B cell (primary cell): ENCODE measurements at regions not wholly inside any gene's neighbourhood (a gene's known extent, or its start where the extent isn't known, plus 50 kb on each side); places are given as distances from the start of the nearest gene placed in this dataset.
"Not testable (repeated sequence)": the region's sequence is repeated elsewhere in the genome, so short reads cannot be mapped to it uniquely, and the experiment has no call there.

Experiments
- ATAC-seq: fragments of 200-7000 bp; cut with Tn5 transposase; one replicate; pipeline ENCODE4 v1.10.0; 2021; ENCODE audit warnings: low read depth, mild to moderate bottlenecking, moderate number of reproducible peaks, moderate library complexity
- CTCF ChIA-PET: fragments of 350-600 bp; sonication (Branson Sonifier 250); formaldehyde crosslinking; loops from one replicate; lab custom pipeline; 2021; ENCODE audit warnings: antibody characterized with exemption, inconsistent platforms; lab: Charles Lee
- POLR2A ChIA-PET: fragments of 350-600 bp; sonication (Branson Sonifier 250); formaldehyde crosslinking; loops from one replicate; lab custom pipeline; 2021; ENCODE audit warnings: antibody characterized with exemption; lab: Charles Lee
- DNase-seq: peaks from one replicate; pipeline ENCODE4 v3.0.0; 2013
- H2AFZ ChIP-seq: 2 replicates; pipeline ENCODE4 v1.6.1; 2012; ENCODE audit warnings: mild to moderate bottlenecking, low read depth, low read length; ENCODE audit not compliant: insufficient read depth, poor library complexity, severe bottlenecking
- H3K27ac ChIP-seq, 2 donors: 1 replicate in 1 of 2; 2 replicates in 1 of 2; pipeline ENCODE4 v1.5.1; 2012 to 2013; ENCODE audit warnings: low read length in 2 of 2, mild to moderate bottlenecking in 2 of 2, moderate library complexity in 1 of 2
- H3K27me3 ChIP-seq, 4 experiments: fragments of 200-600 bp in 1 of 4; sonication (generic) in 1 of 4; replicated peaks in 1 of 4; 1 replicate in 2 of 4; 2 replicates in 2 of 4; pipeline versions ENCODE4 v1.6.1 to v1.7.0; 2013 to 2016; ENCODE audit warnings: low read length in 3 of 4, mild to moderate bottlenecking in 2 of 4, mixed read lengths in 1 of 4, moderate library complexity in 1 of 4; ENCODE audit not compliant: insufficient read depth in 4 of 4, control insufficient read depth in 3 of 4; ENCODE audit errors: control extremely low read depth in 1 of 4
- H3K36me3 ChIP-seq, 2 experiments: replicated peaks in 1 of 2; 1 replicate in 1 of 2; 2 replicates in 1 of 2; pipeline versions ENCODE4 v1.6.1 to v1.7.1; 2013; ENCODE audit warnings: low read length in 1 of 2; ENCODE audit not compliant: insufficient read depth in 2 of 2, control insufficient read depth in 1 of 2; ENCODE audit errors: control extremely low read depth in 1 of 2, extremely low read depth in 1 of 2
- H3K4me1 ChIP-seq, 2 donors: fragments of 200-600 bp in 1 of 2; sonication (generic) in 1 of 2; 1 replicate in 1 of 2; 2 replicates in 1 of 2; pipeline versions ENCODE4 v1.5.1 to v1.6.1; 2013 to 2017; ENCODE audit warnings: low read length in 2 of 2; ENCODE audit not compliant: control insufficient read depth in 2 of 2, insufficient read depth in 2 of 2
- H3K4me2 ChIP-seq: replicated peaks from 2 replicates; pipeline ENCODE3; 2012; ENCODE audit warnings: mild to moderate bottlenecking, low read depth, low read length; ENCODE audit not compliant: poor library complexity, severe bottlenecking
- H3K4me3 ChIP-seq, 5 experiments: fragments of 200-600 bp in 1 of 5; sonication (generic) in 1 of 5; 1 replicate in 3 of 5; 2 replicates in 2 of 5; pipeline versions ENCODE4 v1.5.1 to v1.7.0; 2011 to 2016; ENCODE audit warnings: low read length in 4 of 5, mild to moderate bottlenecking in 4 of 5, low read depth in 2 of 5, control low read depth in 1 of 5, moderate library complexity in 1 of 5; ENCODE audit not compliant: insufficient read depth in 1 of 5; ENCODE audit errors: control extremely low read depth in 1 of 5, extremely low read depth in 1 of 5
- H3K79me2 ChIP-seq: fragments of 200-600 bp; sonication (generic); one replicate; pipeline ENCODE4 v1.6.0; 2016; ENCODE audit warnings: low read length; ENCODE audit not compliant: control insufficient read depth, insufficient read depth
- H3K9ac ChIP-seq: fragments of 200-600 bp; sonication (generic); 2 replicates; pipeline ENCODE4 v1.6.1; 2017; ENCODE audit warnings: mild to moderate bottlenecking, low read length, moderate library complexity
- H3K9me3 ChIP-seq, 3 donors: one replicate each; pipeline versions ENCODE4 v1.6.1 to v1.7.1; 2013; ENCODE audit warnings: low read length in 2 of 3; ENCODE audit not compliant: control insufficient read depth in 2 of 3, insufficient read depth in 1 of 3; ENCODE audit errors: control extremely low read depth in 1 of 3
- H4K20me1 ChIP-seq: 2 replicates; pipeline ENCODE4 v1.6.0; 2012; ENCODE audit warnings: mild to moderate bottlenecking, low read length; ENCODE audit not compliant: insufficient read depth, control insufficient read depth, poor library complexity, severe bottlenecking
- H3K27ac Mint-ChIP-seq: one replicate; pipeline ENCODE4 v1.8.0; 2021; ENCODE audit warnings: mixed read lengths
- H3K27me3 Mint-ChIP-seq: one replicate; pipeline ENCODE4 v1.8.0; 2021; ENCODE audit warnings: mixed read lengths
- H3K4me1 Mint-ChIP-seq: one replicate; pipeline ENCODE4 v1.8.0; 2021; ENCODE audit warnings: mixed read lengths
- H3K4me3 Mint-ChIP-seq: one replicate; pipeline ENCODE4 v1.8.0; 2021; ENCODE audit warnings: mixed read lengths
- H3K9me3 Mint-ChIP-seq: one replicate; pipeline ENCODE4 v1.8.0; 2022; ENCODE audit warnings: mixed read lengths; ENCODE audit not compliant: insufficient read depth
- CTCF ChIP-seq: fragments of 200-600 bp; IDR thresholded peaks from one replicate; pipeline ENCODE4 v1.8.0; 2022; ENCODE audit warnings: antibody characterized with exemption, mild to moderate bottlenecking
- EZH2 ChIP-seq: IDR thresholded peaks from 2 replicates; pipeline ENCODE4 v1.6.1; 2012; ENCODE audit warnings: borderline replicate concordance, low read depth, mild to moderate bottlenecking, moderate library complexity, low read length; ENCODE audit not compliant: insufficient read depth, poor library complexity, severe bottlenecking
- WGBS: methylation state at CpG from one replicate; pipeline ENCODE4 v1.1.5; 2013; ENCODE audit warnings: missing lambda C conversion rate; ENCODE audit not compliant: insufficient coverage; 5-methylcytosine and 5-hydroxymethylcytosine counted together
- intact Hi-C: fragments of 100-400 bp; cut with micrococcal nuclease; formaldehyde crosslinking; loops from one replicate; pipeline ENCODE4 v1.10.0; 2022

- WGBS, result no CpG with 5 or more reads among the region's 1 CpG
- H3K4me2 ChIP-seq, result no peak overlapping the region
- H3K4me3 Mint-ChIP-seq, result no peak overlapping the region
- no peaks in the 10 kb centered on the region for H3K36me3 ChIP-seq
- no peaks in the 10 kb centered on the region for H3K4me1 Mint-ChIP-seq
- peaks cover 2% of the 10 kb centered on the region for H3K9me3 Mint-ChIP-seq
- no peak overlapping the region for H3K27ac ChIP-seq
- DNase-seq, result no peak
- ATAC-seq, result no peak
- H3K27me3 Mint-ChIP-seq, result no peaks in the 10 kb centered on the region
- no peaks in the 10 kb centered on the region for H3K27me3 ChIP-seq
- H3K4me3 ChIP-seq, result no peak overlapping the region
- H3K9me3 ChIP-seq, result no peaks in the 10 kb centered on the region
- ChIA-PET POLR2A (no interaction called here), CTCF (no interaction called here)
- H3K79me2 ChIP-seq, result no peaks in the 10 kb centered on the region
- no peaks in the 10 kb centered on the region for H4K20me1 ChIP-seq
- no peak overlapping the region for H3K27ac Mint-ChIP-seq
- no peak for TF ChIP-seq EZH2
- TF ChIP-seq CTCF, result no peak
- intact Hi-C loops, result no loop called here
- no peak overlapping the region for H3K9ac ChIP-seq
- H3K4me1 ChIP-seq, result no peaks in the 10 kb centered on the region
- no peak overlapping the region for H2AFZ ChIP-seq
Measured at GRCh38 chr4:147246096-147246495, 234.8 kb upstream of the EDNRA start.

- H3K27me3 Mint-ChIP-seq, CTCF ChIA-PET, H4K20me1 ChIP-seq, POLR2A ChIA-PET, H2AFZ ChIP-seq, H3K27ac Mint-ChIP-seq, intact Hi-C loops, H3K27me3 ChIP-seq, H3K4me3 Mint-ChIP-seq, H3K4me1 ChIP-seq, H3K4me3 ChIP-seq, H3K4me1 Mint-ChIP-seq, H3K27ac ChIP-seq, H3K9ac ChIP-seq, H3K9me3 Mint-ChIP-seq, ATAC-seq, H3K4me2 ChIP-seq, DNase-seq, H3K79me2 ChIP-seq, H3K36me3 ChIP-seq, H3K9me3 ChIP-seq: not testable (repeated sequence)
- 80% methylated on average over 2 of the region's 2 CpGs for WGBS
Measured at GRCh38 chr4:147246528-147246927, 234.4 kb upstream of the EDNRA start.
